Umbilical cord (tissue), 1 donor: ENCODE measurements at regions not wholly inside any gene's neighbourhood (a gene's known extent, or its start where the extent isn't known, plus 50 kb on each side); places are given as distances from the start of the nearest gene placed in this dataset.

Experiments
- DNase-seq: peaks from one replicate; pipeline ENCODE4 v3.0.0-alpha.2; 2015; ENCODE audit warnings: low spot score

GRCh38 chr4:14771094-14771493 lies 231.2 kb upstream of the CPEB2 start:
- no peak for DNase-seq

- no peak for DNase-seq
Measured at GRCh38 chr4:14771504-14772175, 230.6 kb upstream of the CPEB2 start.

- no peak for DNase-seq
Measured at GRCh38 chr4:14772388-14772787, 229.9 kb upstream of the CPEB2 start.

- DNase-seq, result no peak
Measured at GRCh38 chr4:14783011-14783877, 219.0 kb upstream of the CPEB2 start.

GRCh38 chr4:14787221-14787620 lies 215.1 kb upstream of the CPEB2 start:
- no peak for DNase-seq

GRCh38 chr4:14787894-14788293 lies 214.4 kb upstream of the CPEB2 start:
- no peak for DNase-seq

- no peak for DNase-seq
Measured at GRCh38 chr4:14790494-14790893, 211.8 kb upstream of the CPEB2 start.

- no peak for DNase-seq
Measured at GRCh38 chr4:14792702-14793227, 209.5 kb upstream of the CPEB2 start.

- no peak for DNase-seq
Measured at GRCh38 chr4:14800977-14801376, 201.3 kb upstream of the CPEB2 start.

- no peak for DNase-seq
Measured at GRCh38 chr4:14802596-14802995, 199.7 kb upstream of the CPEB2 start.

- DNase-seq, result no peak
Measured at GRCh38 chr4:14807856-14808255, 194.4 kb upstream of the CPEB2 start.

- no peak for DNase-seq
Measured at GRCh38 chr4:14809203-14809602, 193.1 kb upstream of the CPEB2 start.

- no peak for DNase-seq
Measured at GRCh38 chr4:14810121-14810520, 192.2 kb upstream of the CPEB2 start.

GRCh38 chr4:14810568-14810967 lies 191.7 kb upstream of the CPEB2 start:
- no peak for DNase-seq

GRCh38 chr4:14812101-14812500 lies 190.2 kb upstream of the CPEB2 start:
- DNase-seq, result no peak

- no peak for DNase-seq
Measured at GRCh38 chr4:14816623-14817261, 185.5 kb upstream of the CPEB2 start.

GRCh38 chr4:14824189-14824588 lies 178.1 kb upstream of the CPEB2 start:
- no peak for DNase-seq

- DNase-seq, result no peak
Measured at GRCh38 chr4:14827111-14827510, 175.2 kb upstream of the CPEB2 start.

- DNase-seq, result no peak
Measured at GRCh38 chr4:14829795-14830194, 172.5 kb upstream of the CPEB2 start.

- no peak for DNase-seq
Measured at GRCh38 chr4:14831416-14831815, 170.9 kb upstream of the CPEB2 start.

- no peak for DNase-seq
Measured at GRCh38 chr4:14833053-14833452, 169.2 kb upstream of the CPEB2 start.

GRCh38 chr4:14834382-14834781 lies 167.9 kb upstream of the CPEB2 start:
- DNase-seq, result no peak
